Hepatic stellate cell (primary cell): ENCODE measurements at regions not wholly inside any gene's neighbourhood (a gene's known extent, or its start where the extent isn't known, plus 50 kb on each side); places are given as distances from the start of the nearest gene placed in this dataset.
"Not testable (repeated sequence)": the region's sequence is repeated elsewhere in the genome, so short reads cannot be mapped to it uniquely, and the experiment has no call there.

ENCODE experiments used
- DNase-seq: peaks from one replicate; pipeline ENCODE4 v3.0.0; 2011; ENCODE audit warnings: low spot score

- no peak for DNase-seq
Measured at GRCh38 chr2:222760301-222760897, 88.9 kb downstream of the MOGAT1 start.

- DNase-seq = no peak
Measured at GRCh38 chr2:222761888-222762287, 90.4 kb downstream of the MOGAT1 start.

GRCh38 chr2:222762342-222762741, 90.9 kb downstream of the MOGAT1 start:
- no peak for DNase-seq

- not testable (repeated sequence) for DNase-seq
Measured at GRCh38 chr2:222765883-222766282, 94.4 kb downstream of the MOGAT1 start.

GRCh38 chr2:222768019-222768418, 92.8 kb upstream of the ACSL3 start:
- not testable (repeated sequence) for DNase-seq

GRCh38 chr2:222769446-222769845, 91.4 kb upstream of the ACSL3 start:
- DNase-seq = no peak

GRCh38 chr2:222769941-222770340, 90.9 kb upstream of the ACSL3 start:
- no peak for DNase-seq

GRCh38 chr2:222771832-222772231, 89.0 kb upstream of the ACSL3 start:
- DNase-seq = no peak

- no peak for DNase-seq
Measured at GRCh38 chr2:222774941-222775340, 85.9 kb upstream of the ACSL3 start.

- no peak for DNase-seq
Measured at GRCh38 chr2:222776792-222777191, 84.0 kb upstream of the ACSL3 start.

- DNase-seq = no peak
Measured at GRCh38 chr2:222778400-222778799, 82.4 kb upstream of the ACSL3 start.

- DNase-seq = no peak
Measured at GRCh38 chr2:222779145-222779832, 81.5 kb upstream of the ACSL3 start.

GRCh38 chr2:222780051-222780450, 80.8 kb upstream of the ACSL3 start:
- no peak for DNase-seq

- no peak for DNase-seq
Measured at GRCh38 chr2:222782201-222782730, 78.6 kb upstream of the ACSL3 start.

GRCh38 chr2:222783592-222783991, 77.2 kb upstream of the ACSL3 start:
- DNase-seq = no peak

GRCh38 chr2:222790932-222791331, 69.9 kb upstream of the ACSL3 start:
- no peak for DNase-seq

GRCh38 chr2:222792001-222792611, 68.7 kb upstream of the ACSL3 start:
- peak; percentile 17 for DNase-seq

GRCh38 chr2:222794585-222795449, 66.0 kb upstream of the ACSL3 start:
- DNase-seq = no peak

- DNase-seq = no peak
Measured at GRCh38 chr2:222795450-222796357, 65.1 kb upstream of the ACSL3 start.

- DNase-seq = no peak
Measured at GRCh38 chr2:222796413-222797103, 64.3 kb upstream of the ACSL3 start.

GRCh38 chr2:222797261-222797660, 63.6 kb upstream of the ACSL3 start:
- peak; percentile 40 for DNase-seq
